ENCODE measurements at regions not wholly inside any gene's neighbourhood (a gene's known extent, or its start where the extent isn't known, plus 50 kb on each side); places are given as distances from the start of the nearest gene placed in this dataset.

DNA sequence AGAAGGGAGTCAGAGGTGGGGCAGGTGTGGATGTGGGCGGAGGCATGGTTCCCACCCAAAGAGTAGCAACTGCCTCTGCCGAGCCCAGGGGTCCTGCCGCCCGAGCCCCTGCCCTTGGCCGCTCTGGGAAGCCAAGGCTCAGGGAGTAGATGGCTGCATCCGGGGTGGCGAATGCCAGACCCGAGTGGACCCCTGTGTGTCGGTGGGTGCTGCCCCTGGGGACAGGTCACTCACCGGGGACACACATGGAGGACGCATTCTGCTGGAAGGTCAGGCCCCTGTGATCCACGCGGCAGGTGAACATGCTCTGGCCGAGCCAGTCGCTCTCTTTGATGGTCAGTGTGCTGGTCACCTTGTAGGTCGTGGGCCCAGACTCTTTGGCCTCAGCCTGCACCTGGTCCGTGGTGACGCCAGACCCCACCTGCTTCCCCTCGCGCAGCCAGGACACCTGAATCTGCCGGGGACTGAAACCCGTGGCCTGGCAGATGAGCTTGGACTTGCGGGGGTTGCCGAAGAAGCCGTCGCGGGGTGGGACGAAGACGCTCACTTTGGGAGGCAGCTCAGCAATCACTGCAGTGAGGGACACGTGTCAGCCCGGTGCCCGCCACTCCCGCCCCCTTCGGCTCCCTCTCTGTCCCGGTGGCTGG is 329.0 kb downstream of the TMEM121 start:
- DNase-seq (ENCODE audit: low read depth), result no peak
- TF ChIP-seq MYC (IDR thresholded peaks at IDR 0.05; ENCODE audit: low read depth, low read length) (no peak), POLR2A (IDR thresholded peaks at IDR 0.05; ENCODE audit: extremely low read depth, insufficient read length) (no peak)
- TF ChIP-seq, protein P1, sequence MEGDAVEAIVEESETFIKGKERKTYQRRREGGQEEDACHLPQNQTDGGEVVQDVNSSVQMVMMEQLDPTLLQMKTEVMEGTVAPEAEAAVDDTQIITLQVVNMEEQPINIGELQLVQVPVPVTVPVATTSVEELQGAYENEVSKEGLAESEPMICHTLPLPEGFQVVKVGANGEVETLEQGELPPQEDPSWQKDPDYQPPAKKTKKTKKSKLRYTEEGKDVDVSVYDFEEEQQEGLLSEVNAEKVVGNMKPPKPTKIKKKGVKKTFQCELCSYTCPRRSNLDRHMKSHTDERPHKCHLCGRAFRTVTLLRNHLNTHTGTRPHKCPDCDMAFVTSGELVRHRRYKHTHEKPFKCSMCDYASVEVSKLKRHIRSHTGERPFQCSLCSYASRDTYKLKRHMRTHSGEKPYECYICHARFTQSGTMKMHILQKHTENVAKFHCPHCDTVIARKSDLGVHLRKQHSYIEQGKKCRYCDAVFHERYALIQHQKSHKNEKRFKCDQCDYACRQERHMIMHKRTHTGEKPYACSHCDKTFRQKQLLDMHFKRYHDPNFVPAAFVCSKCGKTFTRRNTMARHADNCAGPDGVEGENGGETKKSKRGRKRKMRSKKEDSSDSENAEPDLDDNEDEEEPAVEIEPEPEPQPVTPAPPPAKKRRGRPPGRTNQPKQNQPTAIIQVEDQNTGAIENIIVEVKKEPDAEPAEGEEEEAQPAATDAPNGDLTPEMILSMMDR (IDR thresholded peaks at IDR 0.05; ENCODE audit: low read depth, low read length), result no peak
- TF ChIP-seq, protein P2, sequence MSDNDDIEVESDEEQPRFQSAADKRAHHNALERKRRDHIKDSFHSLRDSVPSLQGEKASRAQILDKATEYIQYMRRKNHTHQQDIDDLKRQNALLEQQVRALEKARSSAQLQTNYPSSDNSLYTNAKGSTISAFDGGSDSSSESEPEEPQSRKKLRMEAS (IDR thresholded peaks at IDR 0.05; ENCODE audit: low read depth, low read length), result no peak
- no peak overlapping the region for H3K4me3 ChIP-seq (ENCODE audit: low read depth, low read length)

DNA sequence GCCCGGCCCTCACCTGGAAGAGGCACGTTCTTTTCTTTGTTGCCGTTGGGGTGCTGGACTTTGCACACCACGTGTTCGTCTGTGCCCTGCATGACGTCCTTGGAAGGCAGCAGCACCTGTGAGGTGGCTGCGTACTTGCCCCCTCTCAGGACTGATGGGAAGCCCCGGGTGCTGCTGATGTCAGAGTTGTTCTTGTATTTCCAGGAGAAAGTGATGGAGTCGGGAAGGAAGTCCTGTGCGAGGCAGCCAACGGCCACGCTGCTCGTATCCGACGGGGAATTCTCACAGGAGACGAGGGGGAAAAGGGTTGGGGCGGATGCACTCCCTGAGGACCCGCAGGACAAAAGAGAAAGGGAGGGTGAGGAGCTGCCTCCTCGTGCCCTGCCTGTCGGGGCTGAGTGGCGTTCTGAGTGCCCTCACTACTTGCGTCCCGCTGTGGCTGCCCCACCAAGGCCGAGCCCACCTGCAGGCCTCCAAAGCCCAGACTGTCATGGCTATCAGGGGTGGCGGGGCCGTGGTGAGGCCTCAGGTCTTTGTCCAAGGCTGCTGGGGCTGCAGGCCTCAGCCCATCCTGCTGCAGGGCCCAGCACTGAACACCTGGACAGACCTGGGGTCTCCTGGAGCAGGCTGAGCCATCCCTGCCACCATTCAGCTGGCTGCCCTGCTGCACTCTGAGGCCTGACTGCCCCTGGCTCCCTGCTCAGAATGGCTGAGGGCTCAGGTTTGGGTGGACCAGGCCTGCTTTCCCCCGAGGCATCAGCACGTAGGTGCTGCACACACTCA is 329.7 kb downstream of the TMEM121 start:
- no peak for DNase-seq (ENCODE audit: low read depth)
- no peak overlapping the region for H3K4me3 ChIP-seq (ENCODE audit: low read depth, low read length)
- TF ChIP-seq MYC (IDR thresholded peaks at IDR 0.05; ENCODE audit: low read depth, low read length) (no peak), POLR2A (IDR thresholded peaks at IDR 0.05; ENCODE audit: extremely low read depth, insufficient read length) (no peak)
- TF ChIP-seq, protein P2 (IDR thresholded peaks at IDR 0.05; ENCODE audit: low read depth, low read length), result no peak
- TF ChIP-seq, protein P1 (IDR thresholded peaks at IDR 0.05; ENCODE audit: low read depth, low read length), result no peak

DNA sequence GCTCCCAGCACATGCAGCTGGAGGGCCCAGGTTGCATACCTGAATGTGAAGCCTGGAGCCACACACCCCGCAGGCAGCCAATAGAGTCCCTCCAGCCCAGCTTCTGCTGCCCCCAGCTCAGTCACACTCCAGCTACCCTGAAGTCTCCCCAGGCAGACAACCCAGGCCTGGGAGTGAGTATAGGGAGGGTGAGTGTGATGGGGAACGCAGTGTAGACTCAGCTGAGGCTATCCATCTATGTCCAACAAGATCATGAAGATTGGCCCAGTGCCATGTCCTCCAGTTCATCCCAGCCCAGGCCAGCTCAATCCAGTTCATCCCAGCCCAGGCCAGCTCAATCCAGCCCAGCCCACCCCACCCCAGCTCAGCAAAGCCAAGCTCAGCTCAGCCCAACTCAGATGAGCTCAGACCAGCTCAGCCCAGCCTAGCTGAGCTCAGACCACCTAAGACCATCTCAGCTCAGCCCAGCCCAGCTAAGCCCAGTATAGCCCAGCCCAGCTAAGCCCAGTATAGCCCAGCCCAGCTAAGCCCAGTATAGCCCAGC is 330.4 kb downstream of the TMEM121 start:
- TF ChIP-seq MYC (IDR thresholded peaks at IDR 0.05; ENCODE audit: low read depth, low read length) (no peak), POLR2A (IDR thresholded peaks at IDR 0.05; ENCODE audit: extremely low read depth, insufficient read length) (no peak)
- TF ChIP-seq, protein P1 (IDR thresholded peaks at IDR 0.05; ENCODE audit: low read depth, low read length), result no peak
- TF ChIP-seq, protein P2 (IDR thresholded peaks at IDR 0.05; ENCODE audit: low read depth, low read length), result no peak
- no peak for DNase-seq (ENCODE audit: low read depth)
- no peak overlapping the region for H3K4me3 ChIP-seq (ENCODE audit: low read depth, low read length)

DNA sequence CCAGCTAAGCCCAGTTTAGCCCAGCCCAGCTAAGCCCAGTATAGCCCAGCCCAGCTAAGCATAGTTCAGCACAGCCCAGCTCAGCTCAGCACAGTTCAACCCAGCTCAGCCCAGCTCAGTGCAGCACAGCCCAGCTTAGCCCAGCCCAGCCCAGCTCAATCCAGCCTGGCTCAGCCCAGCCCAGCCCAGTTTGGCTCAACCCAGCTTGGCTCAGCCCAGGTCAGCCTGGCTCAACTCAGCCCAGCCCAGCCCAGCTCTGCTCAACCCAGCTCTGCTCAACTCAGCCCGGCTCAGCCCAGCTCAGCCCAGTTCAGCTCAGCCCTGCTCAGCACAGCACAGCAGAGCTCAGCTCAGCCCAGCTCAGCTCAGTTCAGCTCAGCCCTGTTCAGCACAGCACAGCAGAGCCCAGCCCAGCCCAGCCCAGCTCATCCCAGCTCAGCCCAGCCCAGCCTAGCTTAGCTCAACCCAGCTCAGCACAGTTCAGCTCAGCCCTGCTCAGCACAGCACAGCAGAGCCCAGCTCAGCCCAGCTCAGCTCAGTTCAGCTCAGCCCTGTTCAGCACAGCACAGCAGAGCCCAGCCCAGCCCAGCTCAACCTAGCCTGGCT is 330.9 kb downstream of the TMEM121 start:
- TF ChIP-seq MYC (IDR thresholded peaks at IDR 0.05; ENCODE audit: low read depth, low read length) (no peak), POLR2A (IDR thresholded peaks at IDR 0.05; ENCODE audit: extremely low read depth, insufficient read length) (no peak)
- TF ChIP-seq, protein P2 (IDR thresholded peaks at IDR 0.05; ENCODE audit: low read depth, low read length), result no peak
- TF ChIP-seq, protein P1 (IDR thresholded peaks at IDR 0.05; ENCODE audit: low read depth, low read length), result no peak
- no peak overlapping the region for H3K4me3 ChIP-seq (ENCODE audit: low read depth, low read length)
- DNase-seq (ENCODE audit: low read depth), result no peak

DNA sequence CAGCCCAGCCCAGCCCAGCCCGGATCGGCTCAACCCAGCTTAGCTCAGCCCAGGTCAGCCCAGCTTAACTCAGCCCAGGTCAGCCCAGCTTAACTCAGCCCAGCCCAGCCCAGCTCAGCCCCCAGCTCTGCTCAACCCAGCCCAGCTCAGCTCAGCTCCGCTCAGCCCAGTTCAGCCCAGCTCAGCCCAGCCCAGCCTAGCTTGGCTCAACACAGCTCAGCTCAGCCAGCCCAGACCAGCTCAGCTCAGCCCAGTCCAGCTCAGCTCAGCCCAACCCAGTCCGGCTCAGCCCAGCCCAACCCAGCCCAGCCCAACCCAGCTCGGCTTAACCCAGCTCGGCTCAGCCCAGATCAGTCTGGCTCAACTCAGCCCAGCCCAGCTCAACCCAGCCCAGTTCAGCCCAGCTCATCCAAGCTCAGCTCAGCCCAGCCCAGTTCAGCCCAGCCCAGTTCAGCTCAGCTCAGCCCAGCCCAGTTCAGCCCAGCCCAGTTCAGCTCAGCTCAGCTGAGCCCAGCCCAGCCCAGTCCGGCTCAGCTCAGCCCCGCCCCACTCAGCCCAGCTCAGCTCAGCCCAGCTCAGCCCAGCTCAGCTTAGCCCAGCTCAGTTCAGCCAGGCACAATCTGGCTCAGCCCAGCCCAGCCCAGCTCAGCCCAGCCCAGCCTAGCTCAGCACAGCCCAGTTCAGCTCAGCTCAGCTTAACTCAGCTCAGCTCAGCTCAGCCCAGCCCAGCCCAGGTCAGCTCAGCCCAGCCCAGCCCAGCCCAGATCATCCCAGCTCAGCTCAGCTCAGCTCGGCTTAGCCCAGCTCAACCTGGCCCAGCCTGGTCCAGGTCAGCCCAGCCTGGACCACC is 331.7 kb downstream of the TMEM121 start:
- H3K4me3 ChIP-seq (ENCODE audit: low read depth, low read length), result no peak overlapping the region
- TF ChIP-seq, protein P2 (IDR thresholded peaks at IDR 0.05; ENCODE audit: low read depth, low read length), result no peak
- TF ChIP-seq, protein P1 (IDR thresholded peaks at IDR 0.05; ENCODE audit: low read depth, low read length), result no peak
- TF ChIP-seq POLR2A (IDR thresholded peaks at IDR 0.05; ENCODE audit: extremely low read depth, insufficient read length) (no peak), MYC (IDR thresholded peaks at IDR 0.05; ENCODE audit: low read depth, low read length) (no peak)
- DNase-seq (ENCODE audit: low read depth), result peak; percentile 56

Data from NB4 (cell line).